HepG2 (cell line): ENCODE measurements at regions not wholly inside any gene's neighbourhood (a gene's known extent, or its start where the extent isn't known, plus 50 kb on each side); places are given as distances from the start of the nearest gene placed in this dataset.
"Not testable (repeated sequence)": the region's sequence is repeated elsewhere in the genome, so short reads cannot be mapped to it uniquely, and the experiment has no call there.

ENCODE experiments used
- ATAC-seq: fragments of 200-7000 bp; cut with Tn5 transposase; 3 replicates; pipeline ENCODE4 v1.9.1; 2020; ENCODE audit warnings: mild to moderate bottlenecking, moderate library complexity
- BruUV-seq: library from RNA; stranded (reverse); fragments of 400-500 nt; replicated peaks from 2 replicates; lab custom pipeline; 2021; lab: Mats Ljungman, UMichigan
- CTCF ChIA-PET: fragments of 300-600 bp; formaldehyde crosslinking; extraction: SDS; loops from one replicate; lab custom pipeline; 2021; ENCODE audit warnings: low total read pairs, inconsistent platforms, low intra/inter-chr PET ratio; lab: Yijun Ruan, JAX
- POLR2A ChIA-PET: fragments of 350-600 bp; sonication (Branson Sonifier 250); formaldehyde crosslinking; loops from one replicate; lab custom pipeline; 2020; ENCODE audit warnings: antibody characterized with exemption, inconsistent platforms; lab: Yijun Ruan, JAX
- DNase-seq: peaks from one replicate; pipeline ENCODE4 v3.0.0-alpha.2; 2015; ENCODE audit warnings: low spot score
- FAIRE-seq: peaks from 3 replicates; lab custom pipeline; 2011; peaks lifted over from hg19 to GRCh38; lab: Jason Lieb, UNC
- H2AFZ ChIP-seq: one replicate; pipeline ENCODE4 v1.6.1; 2011; ENCODE audit warnings: low read length, inconsistent platforms
- H3K27ac ChIP-seq: fragments of 300-600 bp; 3 replicates; pipeline ENCODE4 v1.8.0; 2011; ENCODE audit warnings: mixed run types, mild to moderate bottlenecking, mixed read lengths, low read length, inconsistent platforms; ENCODE audit not compliant: insufficient read depth; ENCODE audit errors: extremely low read length
- H3K27me3 ChIP-seq, 2 experiments: fragments of 200-600 bp in 1 of 2; 2 replicates in 1 of 2; 3 replicates in 1 of 2; pipeline versions ENCODE4 v1.6.0 to v1.8.0; 2011; ENCODE audit warnings: low read length in 2 of 2, mild to moderate bottlenecking in 2 of 2, moderate library complexity in 2 of 2, inconsistent platforms in 1 of 2; ENCODE audit not compliant: insufficient read depth in 2 of 2, control insufficient read depth in 1 of 2
- H3K36me3 ChIP-seq, 2 experiments: fragments of 200-600 bp in 1 of 2; replicated peaks in 1 of 2; 2 replicates in 1 of 2; 3 replicates in 1 of 2; pipeline versions ENCODE4 v1.5.1 to v1.8.0; 2011; ENCODE audit warnings: low read length in 2 of 2, inconsistent platforms in 1 of 2; ENCODE audit not compliant: insufficient read depth in 2 of 2, control insufficient read depth in 1 of 2
- H3K4me1 ChIP-seq: 2 replicates; pipeline ENCODE4 v1.5.1; 2012; ENCODE audit warnings: low read length, inconsistent platforms; ENCODE audit not compliant: insufficient read depth
- H3K4me2 ChIP-seq: 2 replicates; pipeline ENCODE4 v1.6.0; 2011; ENCODE audit warnings: low read depth, low read length, inconsistent platforms
- H3K4me3 ChIP-seq, 3 experiments: fragments of 200-600 bp in 1 of 3; sonication (generic), shearing (Covaris generic) in 1 of 3; replicated peaks in 1 of 3; 2 replicates each; pipeline ENCODE4 v1.5.1; 2011 to 2016; ENCODE audit warnings: low read length in 3 of 3, inconsistent platforms in 2 of 3, low read depth in 2 of 3, mild to moderate bottlenecking in 2 of 3, control low read depth in 1 of 3, mixed read lengths in 1 of 3; ENCODE audit not compliant: insufficient read depth in 1 of 3
- H3K79me2 ChIP-seq: one replicate; pipeline ENCODE4 v1.6.1; 2011; ENCODE audit warnings: low read length, inconsistent platforms; ENCODE audit not compliant: insufficient read depth
- H3K9ac ChIP-seq: 2 replicates; pipeline ENCODE4 v1.6.0; 2011; ENCODE audit warnings: mild to moderate bottlenecking, low read depth, low read length, inconsistent platforms; ENCODE audit not compliant: insufficient read depth
- H3K9me3 ChIP-seq: 2 replicates; pipeline ENCODE4 v1.5.1; 2012; ENCODE audit warnings: mild to moderate bottlenecking, low read length
- H4K20me1 ChIP-seq: 2 replicates; pipeline ENCODE4 v1.6.0; 2011; ENCODE audit warnings: inconsistent platforms, mild to moderate bottlenecking, low read length, moderate library complexity; ENCODE audit not compliant: insufficient read depth
- MAFF ChIP-seq: IDR thresholded peaks from 2 replicates; pipeline ENCODE4 v1.6.1; 2011; ENCODE audit warnings: low read depth, low read length, improper control_type of control experiment
- MAFK ChIP-seq, 2 experiments: IDR thresholded peaks in 1 of 2; conservative IDR thresholded peaks in 1 of 2; 2 replicates each; pipeline ENCODE4 v1.6.1; 2011; ENCODE audit warnings: improper control_type of control experiment in 2 of 2, low read length in 2 of 2
- WGBS: methylation state at CpG from one replicate; pipeline ENCODE4 v1.1.6; 2017; ENCODE audit warnings: low lambda C conversion rate; 5-methylcytosine and 5-hydroxymethylcytosine counted together
- in situ Hi-C: cut with HindIII; loops from 2 replicates; pipeline ENCODE4 v1.10.0; 2017; ENCODE audit warnings: low pct_unique_long_range_greater_than_20kb; ENCODE audit not compliant: extremely low pct_ligation_motif_present
- intact Hi-C: fragments of 100-400 bp; cut with micrococcal nuclease; formaldehyde crosslinking; loops from one replicate; pipeline ENCODE4 v1.10.0; 2022; ENCODE audit not compliant: unreplicated experiment

GRCh38 chr3:125901473-125901872 is 67.5 kb upstream of the ROPN1B start:
- intact Hi-C loops, H3K36me3 ChIP-seq, H3K27me3 ChIP-seq, H3K79me2 ChIP-seq, H2AFZ ChIP-seq, H3K27ac ChIP-seq, POLR2A ChIA-PET, H3K9ac ChIP-seq, BruUV-seq, FAIRE-seq, H3K4me2 ChIP-seq, H3K9me3 ChIP-seq, H4K20me1 ChIP-seq, DNase-seq, H3K4me1 ChIP-seq, H3K4me3 ChIP-seq, CTCF ChIA-PET, ATAC-seq, in situ Hi-C loops: not testable (repeated sequence)
- WGBS: 82% methylated on average over 6 of the region's 10 CpGs
- TF ChIP-seq MAFK (conservative IDR thresholded peaks at IDR 0.05 in 1 of 2, IDR thresholded peaks at IDR 0.05 in 1 of 2; ENCODE audit: low read length in 2 of 2): peak; percentile 79 to 85
- peak; percentile 83 for TF ChIP-seq MAFF

GRCh38 chr3:125903780-125904455 is 65.1 kb upstream of the ROPN1B start:
- H3K27me3 ChIP-seq, H3K4me1 ChIP-seq, H3K9me3 ChIP-seq, H3K4me2 ChIP-seq, DNase-seq, FAIRE-seq, H3K4me3 ChIP-seq, BruUV-seq, H3K27ac ChIP-seq, H3K79me2 ChIP-seq, ATAC-seq, H3K36me3 ChIP-seq, CTCF ChIA-PET, H2AFZ ChIP-seq, H3K9ac ChIP-seq, in situ Hi-C loops, POLR2A ChIA-PET, H4K20me1 ChIP-seq, intact Hi-C loops: not testable (repeated sequence)
- WGBS: 93% methylated on average over 4 of the region's 29 CpGs

GRCh38 chr3:125907279-125907678 is 61.7 kb upstream of the ROPN1B start:
- H3K27me3 ChIP-seq, in situ Hi-C loops, H3K4me1 ChIP-seq, H3K79me2 ChIP-seq, FAIRE-seq, ATAC-seq, BruUV-seq, H2AFZ ChIP-seq, H3K27ac ChIP-seq, DNase-seq, H3K9ac ChIP-seq, POLR2A ChIA-PET, intact Hi-C loops, H3K4me2 ChIP-seq, H4K20me1 ChIP-seq, CTCF ChIA-PET, H3K4me3 ChIP-seq, H3K36me3 ChIP-seq, H3K9me3 ChIP-seq: not testable (repeated sequence)
- 83% methylated on average over 5 of the region's 5 CpGs for WGBS

GRCh38 chr3:125910851-125911250 is 58.1 kb upstream of the ROPN1B start:
- H3K4me1 ChIP-seq, H4K20me1 ChIP-seq, BruUV-seq, H3K27me3 ChIP-seq, intact Hi-C loops, ATAC-seq, DNase-seq, CTCF ChIA-PET, FAIRE-seq, POLR2A ChIA-PET, H3K9me3 ChIP-seq, H3K9ac ChIP-seq, H3K4me3 ChIP-seq, H3K79me2 ChIP-seq, H3K36me3 ChIP-seq, in situ Hi-C loops, H3K4me2 ChIP-seq, H2AFZ ChIP-seq, H3K27ac ChIP-seq: not testable (repeated sequence)
- 100% methylated on average over 3 of the region's 6 CpGs for WGBS
